ENCODE measurements at regions not wholly inside any gene's neighbourhood (a gene's known extent, or its start where the extent isn't known, plus 50 kb on each side); places are given as distances from the start of the nearest gene placed in this dataset.

DNA sequence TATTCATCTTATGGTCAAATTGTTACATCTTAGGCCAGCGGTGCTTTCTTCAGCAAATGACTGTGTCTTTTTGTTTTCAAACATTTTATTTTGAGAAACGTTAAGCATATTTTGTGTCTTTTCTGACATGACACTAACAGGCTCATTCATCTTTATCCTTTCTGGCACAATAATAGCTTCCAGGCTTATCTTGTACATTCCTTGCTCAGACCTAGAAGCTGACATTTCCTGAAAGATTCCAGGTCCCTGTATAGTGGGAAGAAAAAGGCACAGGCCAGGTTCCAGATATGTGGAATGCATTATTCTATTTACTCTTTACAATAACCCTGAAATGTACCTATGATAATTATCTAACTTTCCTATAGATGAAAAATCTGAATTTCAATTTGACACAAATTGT is 379.1 kb upstream of the B3GAT1 start:
- TF ChIP-seq, protein P1, sequence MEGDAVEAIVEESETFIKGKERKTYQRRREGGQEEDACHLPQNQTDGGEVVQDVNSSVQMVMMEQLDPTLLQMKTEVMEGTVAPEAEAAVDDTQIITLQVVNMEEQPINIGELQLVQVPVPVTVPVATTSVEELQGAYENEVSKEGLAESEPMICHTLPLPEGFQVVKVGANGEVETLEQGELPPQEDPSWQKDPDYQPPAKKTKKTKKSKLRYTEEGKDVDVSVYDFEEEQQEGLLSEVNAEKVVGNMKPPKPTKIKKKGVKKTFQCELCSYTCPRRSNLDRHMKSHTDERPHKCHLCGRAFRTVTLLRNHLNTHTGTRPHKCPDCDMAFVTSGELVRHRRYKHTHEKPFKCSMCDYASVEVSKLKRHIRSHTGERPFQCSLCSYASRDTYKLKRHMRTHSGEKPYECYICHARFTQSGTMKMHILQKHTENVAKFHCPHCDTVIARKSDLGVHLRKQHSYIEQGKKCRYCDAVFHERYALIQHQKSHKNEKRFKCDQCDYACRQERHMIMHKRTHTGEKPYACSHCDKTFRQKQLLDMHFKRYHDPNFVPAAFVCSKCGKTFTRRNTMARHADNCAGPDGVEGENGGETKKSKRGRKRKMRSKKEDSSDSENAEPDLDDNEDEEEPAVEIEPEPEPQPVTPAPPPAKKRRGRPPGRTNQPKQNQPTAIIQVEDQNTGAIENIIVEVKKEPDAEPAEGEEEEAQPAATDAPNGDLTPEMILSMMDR (conservative IDR thresholded peaks at IDR 0.05): no peak
- Mint-ChIP-seq H3K27me3 (peaks cover 30% of the 10 kb centered on the region), H3K36me3 (no peaks in the 10 kb centered on the region), H3K4me3 (no peak overlapping the region), H3K27ac (no peak overlapping the region), H3K4me1 (ENCODE audit: unreplicated experiment) (no peaks in the 10 kb centered on the region), H3K9me3 (no peaks in the 10 kb centered on the region)
- DNase-seq (ENCODE audit: extremely low spot score, unreplicated experiment): no peak

DNA sequence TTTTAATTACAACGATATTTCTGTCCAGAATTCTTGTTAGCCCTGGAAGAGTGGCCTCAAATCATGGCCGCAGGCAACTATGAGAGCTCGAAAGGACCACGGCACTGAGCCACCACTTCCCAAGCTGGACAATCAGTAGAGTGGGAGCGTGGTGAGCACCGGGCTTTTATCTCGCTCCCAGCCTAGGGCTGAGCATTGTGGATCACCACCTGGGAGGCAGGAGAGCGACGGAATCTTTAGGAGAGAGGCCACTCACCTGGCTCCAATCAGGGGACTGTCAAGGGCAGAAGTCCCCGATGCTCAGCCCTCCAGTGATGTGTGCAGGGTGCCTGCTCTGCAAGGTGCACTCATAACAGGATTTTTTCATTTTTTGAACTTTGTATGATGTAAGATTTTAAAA is 377.1 kb upstream of the B3GAT1 start:
- H3K4me3 Mint-ChIP-seq: no peak overlapping the region
- no peak for DNase-seq (ENCODE audit: extremely low spot score, unreplicated experiment)
- H3K36me3 Mint-ChIP-seq: no peaks in the 10 kb centered on the region
- no peaks in the 10 kb centered on the region for H3K9me3 Mint-ChIP-seq
- no peak overlapping the region for H3K27ac Mint-ChIP-seq
- no peaks in the 10 kb centered on the region for H3K4me1 Mint-ChIP-seq (ENCODE audit: unreplicated experiment)
- H3K27me3 Mint-ChIP-seq: peaks cover 39% of the 10 kb centered on the region
- TF ChIP-seq, protein P1 (conservative IDR thresholded peaks at IDR 0.05): no peak

- Mint-ChIP-seq H3K27me3 (peaks cover 38% of the 10 kb centered on the region), H3K9me3 (no peaks in the 10 kb centered on the region), H3K4me3 (no peak overlapping the region), H3K4me1 (ENCODE audit: unreplicated experiment) (no peaks in the 10 kb centered on the region), H3K27ac (no peak overlapping the region), H3K36me3 (no peaks in the 10 kb centered on the region)
- TF ChIP-seq, protein P1 (conservative IDR thresholded peaks at IDR 0.05): no peak
- no peak for DNase-seq (ENCODE audit: extremely low spot score, unreplicated experiment)
These were observed 374.6 kb upstream of the B3GAT1 start for GRCh38 chr11:134786636-134787035.

DNA sequence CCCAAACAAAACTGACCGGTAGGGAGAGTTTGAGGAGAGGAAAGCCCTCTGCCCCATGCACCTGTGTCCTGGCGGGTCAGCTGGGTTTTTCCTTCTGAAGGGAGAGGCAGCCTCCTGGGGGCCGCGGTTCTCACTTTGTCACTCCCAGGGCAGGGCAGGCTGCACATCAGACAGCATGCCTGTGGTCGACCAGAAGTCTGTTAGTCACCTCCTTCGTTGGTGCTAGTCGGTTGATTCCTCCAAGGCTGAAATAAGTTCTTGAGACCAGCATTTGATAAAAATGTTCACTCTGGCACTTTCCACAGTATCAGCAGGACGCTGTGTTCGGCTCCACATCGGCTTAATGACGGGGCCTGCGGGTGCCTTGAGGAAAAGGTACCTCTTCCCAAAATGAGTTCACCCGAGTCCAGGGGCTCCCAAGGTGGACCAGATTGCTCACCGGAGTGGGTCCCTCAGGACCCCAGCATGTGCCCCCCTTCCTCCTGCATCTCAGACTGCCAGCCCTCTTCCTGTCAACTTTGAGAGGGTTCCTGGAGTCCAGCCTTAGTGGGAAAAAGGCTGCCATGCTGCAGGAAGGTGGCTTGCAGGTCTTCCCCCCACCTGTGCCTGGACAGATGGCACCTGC is 373.7 kb upstream of the B3GAT1 start:
- TF ChIP-seq, protein P1 (conservative IDR thresholded peaks at IDR 0.05): no peak
- peaks cover 9% of the 10 kb centered on the region for H3K4me1 Mint-ChIP-seq (ENCODE audit: unreplicated experiment)
- DNase-seq (ENCODE audit: extremely low spot score, unreplicated experiment): no peak
- H3K27ac Mint-ChIP-seq: no peak overlapping the region
- H3K36me3 Mint-ChIP-seq: no peaks in the 10 kb centered on the region
- no peak overlapping the region for H3K4me3 Mint-ChIP-seq
- H3K9me3 Mint-ChIP-seq: no peaks in the 10 kb centered on the region
- H3K27me3 Mint-ChIP-seq: peaks cover 32% of the 10 kb centered on the region

GRCh38 chr11:134785059-134785458 is 373.0 kb upstream of the B3GAT1 start:
- Mint-ChIP-seq H3K27me3 (peaks cover 35% of the 10 kb centered on the region), H3K27ac (no peak overlapping the region), H3K36me3 (no peaks in the 10 kb centered on the region), H3K4me3 (no peak overlapping the region), H3K9me3 (no peaks in the 10 kb centered on the region), H3K4me1 (ENCODE audit: unreplicated experiment) (peaks cover 13% of the 10 kb centered on the region)
- no peak for DNase-seq (ENCODE audit: extremely low spot score, unreplicated experiment)
- TF ChIP-seq, protein P1 (conservative IDR thresholded peaks at IDR 0.05): no peak

- Mint-ChIP-seq H3K4me1 (ENCODE audit: unreplicated experiment) (peaks cover 17% of the 10 kb centered on the region), H3K27ac (no peak overlapping the region), H3K9me3 (no peaks in the 10 kb centered on the region), H3K4me3 (no peak overlapping the region), H3K27me3 (peaks cover 39% of the 10 kb centered on the region), H3K36me3 (no peaks in the 10 kb centered on the region)
- TF ChIP-seq, protein P1 (conservative IDR thresholded peaks at IDR 0.05): no peak
- no peak for DNase-seq (ENCODE audit: extremely low spot score, unreplicated experiment)
These were observed 372.5 kb upstream of the B3GAT1 start for GRCh38 chr11:134784568-134784967.

All from type B pancreatic cell (in vitro differentiated cells).